ENCODE measurements at regions not wholly inside any gene's neighbourhood (a gene's known extent, or its start where the extent isn't known, plus 50 kb on each side); places are given as distances from the start of the nearest gene placed in this dataset.

GRCh38 chr18:64474773-64475172 is 325.9 kb upstream of the LINC00305 start:
- TF ChIP-seq CTCF (IDR thresholded peaks at IDR 0.05) (no peak), POLR2A (IDR thresholded peaks at IDR 0.05) (no peak)

All from Peyer's patch (tissue), 4 donors.